CD4-positive, alpha-beta T cell treated with Interleukin-17A for 1 hour (primary cell): ENCODE measurements at regions not wholly inside any gene's neighbourhood (a gene's known extent, or its start where the extent isn't known, plus 50 kb on each side); places are given as distances from the start of the nearest gene placed in this dataset.
"Not testable (repeated sequence)": the region's sequence is repeated elsewhere in the genome, so short reads cannot be mapped to it uniquely, and the experiment has no call there.

Source experiments
- DNase-seq: peaks from one replicate; pipeline ENCODE4 v3.0.0-alpha.2; 2020

DNA sequence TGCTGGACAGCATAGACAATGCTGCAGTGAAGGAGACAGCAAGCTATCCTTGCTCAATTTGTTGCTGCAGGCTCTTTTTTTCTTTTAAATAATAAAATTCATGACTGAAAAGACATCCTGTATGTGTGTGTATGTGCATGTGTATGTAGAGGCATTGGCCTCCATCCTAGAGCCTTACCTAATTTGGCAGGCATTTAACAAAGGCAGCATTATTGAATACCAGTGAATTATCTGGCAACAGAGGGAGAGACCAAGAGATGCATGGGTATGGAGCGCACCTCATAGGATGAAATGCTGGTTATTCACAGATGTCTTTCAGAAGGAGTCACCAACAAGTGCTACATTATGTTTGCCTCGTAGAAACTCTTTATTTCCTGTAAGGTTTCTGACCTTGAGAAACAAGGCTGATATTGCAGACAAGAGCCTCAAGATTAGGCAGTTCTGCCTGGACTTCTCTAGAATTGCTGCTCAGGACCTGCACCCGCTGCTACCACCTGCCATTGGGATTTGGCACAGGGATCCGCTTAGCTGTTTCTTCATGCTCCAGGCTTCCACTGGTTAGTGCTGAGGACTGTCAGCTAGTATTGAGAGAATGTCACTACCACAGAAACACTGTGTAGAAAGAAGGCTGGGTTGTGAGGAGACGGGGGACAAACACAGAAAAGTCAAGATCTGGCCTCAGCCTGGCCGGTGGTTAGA lies 247.7 kb upstream of the RFX3 start:
- DNase-seq: no peak

- DNase-seq: no peak
Measured at GRCh38 chr9:3769646-3770045, 243.8 kb upstream of the RFX3 start.

GRCh38 chr9:3768712-3769457 lies 243.1 kb upstream of the RFX3 start:
- DNase-seq: no peak

- no peak for DNase-seq
Measured at GRCh38 chr9:3768286-3768685, 242.5 kb upstream of the RFX3 start.

DNA sequence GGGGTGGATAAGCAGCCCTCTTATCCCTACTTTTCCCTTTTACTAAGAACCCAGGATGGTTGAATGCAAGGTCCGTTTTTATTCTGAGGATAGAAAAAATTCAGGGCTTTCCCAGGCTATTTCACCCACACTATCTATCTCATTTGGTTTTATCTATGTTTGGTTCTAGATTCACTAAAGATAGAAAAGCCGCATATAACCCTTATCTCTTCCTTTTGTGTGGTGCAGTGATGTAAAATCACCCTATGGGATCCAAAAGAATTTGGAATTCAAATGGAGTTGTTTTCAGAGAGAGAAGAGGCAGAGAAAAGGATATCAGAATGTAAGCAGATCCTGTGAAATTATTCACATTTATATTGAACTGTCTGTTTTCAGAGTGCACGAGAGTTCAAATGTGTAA lies 236.3 kb upstream of the RFX3 start:
- no peak for DNase-seq

DNA sequence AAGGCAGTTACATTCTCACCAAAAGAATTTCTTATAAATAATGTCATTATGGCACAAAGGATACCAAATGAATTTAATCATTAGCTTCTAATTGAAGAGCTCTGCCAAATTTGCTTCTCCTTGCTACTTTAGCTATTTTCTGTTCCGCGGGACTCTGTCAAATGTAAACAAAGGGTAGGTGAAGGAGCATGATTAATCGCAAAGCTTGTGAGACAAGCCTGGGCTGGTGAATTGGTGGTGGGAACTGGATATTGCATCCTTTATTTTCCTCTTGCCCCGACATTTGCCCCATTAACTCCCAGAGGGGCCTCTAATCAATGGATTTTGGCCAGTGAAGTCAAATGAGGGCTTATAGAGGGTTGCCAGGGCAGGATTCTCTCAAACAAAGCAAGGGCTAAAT lies 234.2 kb upstream of the RFX3 start:
- no peak for DNase-seq

DNA sequence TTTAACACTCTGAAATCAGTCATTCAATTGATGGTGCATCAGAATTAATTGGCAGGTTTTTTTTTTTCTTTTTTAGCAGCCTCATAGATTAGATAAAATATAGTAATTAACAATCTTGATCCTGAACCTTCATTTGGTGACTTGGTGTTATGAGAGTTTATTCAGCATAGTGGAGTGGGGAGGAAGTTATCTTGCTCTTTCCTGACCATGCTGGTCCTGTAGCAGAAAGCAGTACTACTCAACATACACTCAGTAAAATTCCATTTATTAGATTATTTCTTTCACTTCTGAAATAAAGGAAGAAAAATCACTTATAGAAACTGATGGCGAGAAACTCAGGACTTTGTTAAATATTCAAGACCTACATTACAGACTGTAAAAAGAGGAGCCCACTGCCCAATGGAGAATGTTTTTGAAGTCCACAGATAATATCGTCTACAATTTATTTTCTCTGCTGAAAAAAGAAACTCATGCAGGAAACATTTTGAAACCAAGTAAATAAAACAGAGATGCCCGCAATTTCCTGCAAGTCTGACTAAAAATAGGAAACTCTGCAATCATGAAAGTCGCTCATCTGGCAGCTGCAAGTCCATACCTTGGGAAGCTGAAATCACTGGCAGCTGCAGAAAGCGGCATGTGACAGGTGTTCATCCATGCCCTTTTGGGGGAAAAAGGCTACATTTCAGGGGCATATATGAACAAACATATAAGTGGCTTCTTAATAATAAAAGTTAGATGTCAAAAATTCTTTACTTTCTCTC lies 233.2 kb upstream of the RFX3 start:
- DNase-seq: peak; percentile 2

DNA sequence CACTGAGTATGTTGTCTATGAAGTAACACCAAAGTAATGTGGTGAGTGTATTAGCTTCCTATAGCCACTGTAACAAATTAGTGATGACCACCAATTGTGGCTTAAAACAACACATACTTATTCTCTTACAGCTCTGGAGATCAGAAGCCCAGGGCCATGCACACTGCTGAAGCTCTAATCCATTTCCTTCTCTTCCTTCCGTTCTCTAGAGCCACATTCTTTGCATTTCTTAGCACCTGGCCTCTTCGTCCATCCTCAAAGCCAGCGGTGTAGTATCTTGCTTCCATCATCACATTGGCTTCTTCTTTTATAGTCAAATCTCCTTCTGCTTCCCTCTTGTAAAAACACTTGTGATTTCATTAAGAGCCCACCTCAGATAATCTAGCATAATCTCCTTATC lies 230.3 kb upstream of the RFX3 start:
- no peak for DNase-seq

GRCh38 chr9:3751125-3751758 lies 225.4 kb upstream of the RFX3 start:
- DNase-seq: no peak

GRCh38 chr9:3750321-3750720 lies 224.5 kb upstream of the RFX3 start:
- DNase-seq: no peak

DNA sequence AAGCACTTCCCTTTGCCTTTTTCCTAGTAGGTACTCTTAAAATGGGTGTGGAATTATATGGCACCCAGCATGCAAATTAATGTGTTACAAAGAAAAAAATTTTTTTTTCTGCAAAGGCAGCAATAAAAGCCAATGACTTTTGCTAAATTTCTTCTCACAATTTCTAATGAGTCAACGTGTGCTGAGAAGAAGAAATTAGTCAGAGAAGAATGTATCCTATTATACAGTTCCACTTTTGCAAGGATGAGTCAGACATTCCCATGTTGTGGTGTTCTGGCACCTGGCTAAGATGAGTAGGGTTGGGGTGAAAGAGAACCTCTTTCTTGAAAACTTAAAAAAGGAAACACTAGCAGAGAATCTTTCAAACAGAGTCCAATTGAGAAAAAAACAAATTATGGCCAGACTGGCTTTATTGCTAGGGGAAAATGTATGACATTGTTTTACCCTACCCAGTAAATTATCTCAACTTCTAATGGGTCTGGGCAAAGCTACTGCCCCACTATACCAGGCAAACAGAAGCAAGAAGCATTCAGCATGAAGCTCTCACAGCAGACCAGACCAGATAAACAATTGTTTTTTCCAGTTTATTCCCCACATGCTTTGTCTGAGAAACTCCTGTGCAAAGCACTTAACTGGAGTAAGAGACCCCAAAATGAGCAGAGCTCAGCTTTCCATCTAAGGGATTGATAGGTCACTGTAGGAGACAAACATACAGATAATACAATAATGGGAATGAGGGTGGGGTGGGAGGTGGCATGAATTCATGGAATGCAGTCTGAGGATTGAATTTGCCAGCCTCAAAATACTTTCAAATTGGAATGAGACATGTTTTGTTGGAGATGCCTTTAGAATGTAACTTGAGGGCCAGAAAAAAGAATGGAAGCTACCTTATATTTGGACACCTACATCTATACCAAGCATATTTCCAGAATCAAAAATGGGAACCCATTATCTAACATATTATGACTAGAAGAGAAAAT lies 220.8 kb upstream of the RFX3 start:
- no peak for DNase-seq

DNA sequence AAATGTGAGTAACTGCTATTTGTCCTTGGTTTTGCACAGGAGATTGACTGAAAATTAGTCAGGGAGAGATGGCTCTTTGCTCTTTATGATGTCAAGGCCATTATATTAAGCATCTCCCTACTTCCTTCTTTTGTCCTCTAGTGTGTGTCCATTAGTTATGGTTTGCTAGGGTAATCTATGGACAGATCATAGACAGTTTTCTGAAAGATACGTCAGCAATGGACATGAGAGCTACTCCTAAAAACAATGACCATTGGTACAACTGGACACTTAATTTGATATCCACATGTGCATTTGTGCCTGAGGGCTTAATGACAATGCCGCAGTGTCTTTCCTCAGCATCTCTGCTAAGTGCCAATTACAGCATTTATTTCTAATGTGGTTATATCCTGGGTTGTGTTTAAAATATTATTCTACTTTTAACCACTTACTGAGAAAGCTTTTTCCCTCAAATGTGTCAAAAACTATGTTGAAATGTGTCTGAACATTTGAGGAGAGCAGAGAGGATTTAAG lies 218.2 kb upstream of the RFX3 start:
- DNase-seq: no peak

GRCh38 chr9:3742586-3742985 lies 216.8 kb upstream of the RFX3 start:
- DNase-seq: no peak

DNA sequence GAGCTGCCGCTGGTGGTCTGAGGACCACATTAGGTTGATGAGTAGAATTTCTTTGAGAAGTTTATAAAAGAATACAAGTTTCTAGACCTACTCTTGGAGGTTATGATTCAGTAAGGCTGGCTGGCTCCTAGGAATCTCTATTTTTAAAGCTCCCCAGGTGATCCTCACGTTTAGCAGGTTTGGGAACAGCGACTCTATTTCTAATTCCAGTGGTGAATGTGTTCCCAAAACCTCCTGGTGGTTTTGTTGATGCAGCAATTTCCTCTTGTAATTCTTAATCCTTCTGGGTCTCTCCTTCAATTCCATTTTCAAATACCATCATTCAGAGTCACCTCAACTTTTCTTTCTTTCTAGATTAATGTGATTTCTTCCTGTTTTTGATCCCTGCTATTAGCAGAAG lies 215.9 kb upstream of the RFX3 start:
- DNase-seq: no peak

DNA sequence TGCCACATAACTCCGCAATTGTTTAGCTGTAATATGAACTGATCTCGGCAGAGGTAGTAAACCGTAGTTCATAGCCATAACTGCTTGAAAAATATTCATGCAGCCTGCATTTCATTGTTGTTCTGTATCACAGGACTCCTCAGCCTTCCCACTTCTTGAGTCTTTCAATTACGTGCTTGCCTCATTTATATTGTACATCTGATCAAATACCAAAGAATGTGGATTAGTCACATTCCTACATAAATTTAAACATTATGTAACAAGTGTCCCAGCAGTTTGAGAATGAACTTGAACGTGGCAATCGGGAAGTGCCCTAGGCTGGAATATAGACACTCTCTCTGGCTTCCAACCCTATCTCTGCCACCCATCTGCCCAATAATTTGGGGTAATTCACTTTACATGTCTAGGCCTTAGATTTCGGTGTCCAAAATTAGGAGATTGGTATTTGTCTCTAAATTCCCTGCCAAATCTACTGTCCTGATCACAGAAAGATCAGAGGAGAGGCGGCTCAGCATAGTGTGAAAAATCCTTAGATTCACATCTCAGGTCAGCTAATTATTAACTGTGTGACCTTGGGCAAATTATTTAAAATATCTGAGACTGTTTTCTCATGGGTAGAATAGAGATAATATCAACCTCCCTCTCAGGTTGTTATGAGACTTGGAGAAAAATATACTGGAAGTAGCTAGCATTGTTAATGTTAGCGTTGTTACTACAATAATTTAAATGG lies 215.1 kb upstream of the RFX3 start:
- no peak for DNase-seq

DNA sequence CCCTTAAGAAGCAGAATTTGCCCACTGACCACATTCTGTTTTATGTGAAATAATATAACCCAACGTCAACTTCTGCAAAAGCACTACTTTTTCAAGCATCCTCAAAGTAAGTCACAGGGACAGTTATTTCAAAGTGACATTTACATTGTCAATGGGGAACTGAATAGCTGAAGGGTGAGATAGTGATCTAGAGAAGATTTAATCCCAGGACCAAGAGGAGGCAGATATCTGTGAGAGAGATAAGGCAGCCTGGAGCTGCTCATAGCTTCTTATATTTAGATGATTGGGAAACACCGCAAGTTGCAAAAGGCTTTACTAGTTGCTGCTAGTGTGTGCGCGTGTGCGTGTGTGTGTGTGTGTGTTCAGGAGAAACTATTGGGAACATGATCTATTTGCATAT lies 210.4 kb upstream of the RFX3 start:
- no peak for DNase-seq

DNA sequence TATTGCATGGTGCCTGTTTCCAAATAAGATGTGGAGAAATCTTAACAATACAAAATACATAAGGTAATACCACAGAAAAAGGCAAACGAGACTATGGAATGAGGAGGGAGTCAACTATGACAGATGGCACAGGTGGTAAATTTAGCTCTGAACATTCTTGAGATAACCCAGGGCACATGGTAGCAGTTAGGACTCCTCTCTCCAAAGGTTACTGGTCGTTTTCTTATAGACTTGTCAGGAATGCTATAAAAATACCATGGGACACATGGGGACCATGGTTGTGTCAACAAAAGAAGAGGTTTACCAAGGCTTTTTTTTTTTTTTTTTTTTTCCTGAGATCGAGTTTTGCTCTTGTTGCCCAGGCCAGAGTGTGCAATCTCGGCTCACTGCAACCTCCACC lies 209.4 kb upstream of the RFX3 start:
- DNase-seq: no peak

DNA sequence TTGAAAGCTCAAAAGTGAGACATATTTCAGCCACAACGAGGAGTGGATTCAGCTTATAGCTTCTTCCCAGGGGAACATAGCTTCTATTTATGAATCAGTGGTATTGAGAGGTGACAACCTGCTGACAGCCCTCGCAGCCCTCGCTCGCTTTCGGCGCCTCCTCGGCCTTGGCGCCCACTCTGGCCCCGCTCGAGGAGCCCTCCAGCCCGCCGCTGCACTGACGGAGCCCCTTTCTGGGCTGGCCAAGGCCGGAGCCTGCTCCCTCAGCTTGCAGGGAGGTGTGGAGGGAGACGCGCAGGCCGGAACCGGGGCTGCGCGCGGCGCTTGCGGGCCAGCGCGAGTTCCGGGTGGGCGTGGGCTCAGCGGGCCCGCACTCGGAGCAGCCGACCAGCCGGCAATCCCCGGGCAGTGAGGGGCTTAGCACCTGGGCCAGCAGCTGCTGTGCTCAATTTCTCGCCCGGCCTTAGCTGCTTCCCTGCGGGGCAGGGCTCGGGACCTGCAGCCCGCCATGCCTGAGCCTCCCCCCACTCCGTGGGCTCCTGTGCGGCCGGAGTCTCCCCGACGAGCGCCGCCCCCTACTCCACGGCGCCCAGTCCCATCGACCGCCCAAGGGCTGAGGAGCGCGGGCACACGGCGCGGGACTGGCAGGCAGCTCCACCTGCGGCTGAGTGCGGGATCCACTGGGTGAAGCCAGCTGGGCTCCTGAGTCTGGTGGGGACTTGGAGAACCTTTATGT lies 207.9 kb upstream of the RFX3 start:
- not testable (repeated sequence) for DNase-seq

DNA sequence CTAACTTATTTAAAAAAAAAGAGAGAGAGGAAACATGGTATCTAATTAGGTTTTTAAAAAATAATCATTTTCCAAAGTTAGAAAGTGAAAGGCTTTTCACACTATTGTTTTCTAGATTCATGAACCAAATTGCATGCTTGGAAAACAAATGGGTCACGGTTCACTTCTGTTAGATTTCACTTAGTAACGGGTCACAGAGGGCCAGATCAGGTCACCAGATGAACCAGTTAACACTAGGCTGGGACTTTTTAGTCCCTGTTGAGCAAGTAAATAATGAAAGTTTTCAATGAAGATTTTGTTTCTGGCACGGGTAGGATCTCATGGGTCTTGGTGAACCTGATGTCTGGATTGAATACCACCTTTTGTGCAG lies 207.2 kb upstream of the RFX3 start:
- no peak for DNase-seq
